ENCODE measurements at regions not wholly inside any gene's neighbourhood (a gene's known extent, or its start where the extent isn't known, plus 50 kb on each side); places are given as distances from the start of the nearest gene placed in this dataset.

DNA sequence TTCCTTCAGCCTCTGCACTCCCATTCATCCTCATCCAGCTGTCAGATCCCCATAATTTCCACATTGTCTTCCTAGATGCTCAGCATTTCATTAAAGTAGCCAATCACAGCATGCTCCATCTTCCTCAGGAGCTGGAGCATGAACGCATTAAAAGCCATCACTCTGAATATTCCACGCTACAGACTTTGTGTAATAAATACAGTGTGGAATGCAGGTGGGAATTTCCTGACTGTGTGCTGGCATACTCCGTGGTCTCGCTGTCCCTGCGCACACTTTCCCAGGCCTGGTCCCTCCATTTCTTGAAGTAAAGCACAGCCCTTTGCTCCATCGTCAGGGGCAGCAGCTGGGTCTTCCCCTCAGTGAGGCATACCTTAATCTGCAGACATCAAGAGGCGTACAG, 123.7 kb upstream of the NCK2 start:
- DNase-seq (ENCODE audit: low read depth), result no peak

DNA sequence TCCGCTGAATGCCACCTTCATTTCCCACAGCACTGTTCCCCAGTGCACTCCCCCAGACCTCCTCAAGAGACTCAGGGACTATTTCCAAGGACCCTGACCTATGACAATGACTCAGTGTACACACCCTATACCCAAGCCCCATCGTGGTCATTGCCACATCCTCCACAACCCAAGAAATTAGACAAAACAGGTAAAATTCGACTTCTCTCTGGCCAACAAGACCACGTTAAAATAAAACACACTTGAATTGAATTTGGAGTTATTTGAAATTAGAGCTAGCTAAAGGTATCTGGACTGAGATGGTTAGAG, 126.4 kb upstream of the NCK2 start:
- DNase-seq (ENCODE audit: low read depth), result no peak

DNA sequence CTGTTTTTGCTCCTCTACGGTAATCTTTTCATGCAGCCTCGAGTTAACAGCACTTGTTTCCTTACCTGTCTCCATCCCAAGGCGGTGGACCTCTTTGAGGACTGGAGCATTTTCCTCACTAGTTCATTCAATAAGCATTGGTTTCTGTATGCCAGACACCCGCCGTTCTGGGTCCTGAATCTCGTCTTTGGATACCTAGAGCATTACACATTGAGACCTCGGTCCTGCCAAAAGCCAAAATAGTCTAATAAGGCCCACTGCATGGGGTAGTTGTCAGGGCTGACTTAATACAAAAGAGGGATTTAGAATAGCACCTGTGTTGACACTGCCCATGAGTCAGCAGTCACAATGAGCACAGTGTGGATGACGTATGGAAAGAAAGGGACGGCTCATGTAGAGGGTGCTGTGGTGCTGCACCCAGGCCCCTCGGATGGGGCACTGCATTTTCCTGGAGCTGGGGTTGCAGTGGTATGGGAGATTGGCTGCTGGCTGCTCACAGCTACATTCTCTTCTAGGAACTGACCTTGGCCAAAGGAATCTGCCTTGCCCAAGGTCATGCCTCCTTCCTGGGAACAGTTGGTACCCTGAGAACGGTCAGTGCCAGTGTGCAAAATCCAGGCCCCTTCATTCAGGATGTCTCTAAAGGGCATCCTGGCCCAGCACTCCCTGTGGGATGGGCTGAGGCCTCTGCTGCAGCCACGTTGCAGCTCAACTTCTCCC, 126.9 kb upstream of the NCK2 start:
- no peak for DNase-seq (ENCODE audit: low read depth)

DNA sequence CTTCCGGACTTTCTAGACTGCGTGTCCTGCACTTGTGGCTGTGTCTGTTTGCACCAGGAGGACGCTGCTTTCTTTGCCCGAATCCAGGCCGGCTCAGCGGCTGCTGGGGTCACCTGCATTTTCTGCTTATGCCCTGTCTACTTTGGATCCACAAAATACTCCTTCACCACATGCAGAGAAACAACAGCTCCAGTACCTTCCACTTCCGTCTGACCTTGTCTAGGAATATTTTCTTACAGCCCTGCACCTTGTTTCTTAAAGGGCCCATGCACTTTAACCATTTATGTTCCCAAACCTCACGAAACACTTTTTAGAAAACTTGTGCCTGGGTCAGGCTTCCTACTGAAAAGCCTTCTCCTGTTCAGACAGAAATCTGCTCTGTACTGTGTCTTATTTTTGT, 129.4 kb upstream of the NCK2 start:
- DNase-seq (ENCODE audit: low read depth), result no peak

DNA sequence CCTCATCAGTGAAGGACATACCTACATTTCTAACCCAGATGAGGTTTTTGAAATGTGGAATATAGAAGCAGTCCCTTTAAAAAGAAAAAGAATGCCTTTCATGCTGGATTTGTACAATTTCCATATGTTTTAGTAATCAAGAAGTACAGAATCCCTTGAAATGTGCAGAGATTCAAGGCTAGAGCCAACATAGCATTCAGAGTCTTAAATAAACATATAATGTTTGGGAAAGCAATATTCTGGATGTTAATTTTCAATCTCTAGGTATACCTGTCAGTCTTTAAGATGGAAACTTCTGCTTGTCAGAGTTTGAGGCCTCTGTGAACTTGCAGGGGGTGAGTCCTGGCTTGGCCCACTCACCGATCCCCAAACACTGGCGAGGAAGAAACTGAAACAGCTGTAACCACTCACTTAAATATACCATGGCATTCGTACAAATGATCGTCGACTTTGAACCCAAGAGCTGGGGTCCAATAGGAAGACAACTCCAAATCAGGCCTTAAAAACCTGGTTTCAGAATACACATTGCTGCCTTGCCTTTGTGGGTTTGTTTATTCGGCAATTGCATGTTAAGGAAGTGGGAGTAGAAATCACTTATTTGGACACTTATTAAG, 132.8 kb upstream of the NCK2 start:
- DNase-seq (ENCODE audit: low read depth), result no peak

DNA sequence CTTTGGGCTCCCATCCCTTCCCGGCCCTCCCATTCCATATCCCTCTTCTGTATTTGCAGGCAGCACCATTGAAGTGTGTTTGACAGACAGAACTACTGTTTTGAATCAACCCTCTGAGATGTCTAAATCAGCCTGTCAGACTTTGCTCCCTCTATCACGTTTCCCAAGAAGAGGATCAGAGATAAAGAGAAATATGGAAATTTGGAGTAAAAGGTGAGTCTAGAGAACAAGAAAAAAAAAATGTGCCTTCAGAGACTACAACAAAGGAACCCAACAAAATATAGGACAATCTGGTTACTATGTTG, 133.4 kb upstream of the NCK2 start:
- no peak for DNase-seq (ENCODE audit: low read depth)

DNA sequence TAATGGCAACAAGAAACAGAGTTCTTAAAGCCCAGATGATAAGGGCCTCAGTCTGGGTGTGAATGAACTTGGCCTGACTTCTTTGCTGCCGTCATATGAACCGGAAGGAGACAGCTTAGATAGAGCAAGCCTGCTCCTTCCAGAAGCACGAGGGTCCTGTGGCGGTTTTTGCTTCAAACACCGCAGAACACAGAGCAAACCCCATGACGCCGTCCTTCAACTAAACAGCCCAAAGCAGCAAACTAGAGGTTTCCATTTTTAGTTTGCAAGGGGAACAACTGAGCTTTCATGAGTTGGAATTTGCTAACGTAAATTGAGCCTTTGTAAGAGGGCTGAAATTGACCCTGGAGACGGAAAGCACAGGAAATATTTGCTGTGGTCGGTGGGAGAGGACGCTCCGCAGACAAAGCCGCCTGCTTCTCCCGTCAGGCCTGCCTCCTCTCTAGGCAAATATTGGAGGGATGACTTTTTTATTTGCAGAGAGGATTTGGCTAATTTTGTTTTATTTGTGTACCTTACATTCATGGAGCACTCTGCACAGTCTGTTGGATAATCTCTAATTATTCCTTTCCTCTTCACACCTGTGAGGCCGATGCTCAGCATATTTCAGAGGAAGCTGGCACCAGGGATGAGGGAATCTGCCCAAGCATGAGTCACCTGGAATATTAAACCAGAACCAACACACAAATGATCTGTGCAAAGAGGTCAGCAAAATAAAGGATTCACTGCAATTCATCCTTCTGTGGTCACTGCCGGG, 134.0 kb upstream of the NCK2 start:
- DNase-seq (ENCODE audit: low read depth), result no peak

DNA sequence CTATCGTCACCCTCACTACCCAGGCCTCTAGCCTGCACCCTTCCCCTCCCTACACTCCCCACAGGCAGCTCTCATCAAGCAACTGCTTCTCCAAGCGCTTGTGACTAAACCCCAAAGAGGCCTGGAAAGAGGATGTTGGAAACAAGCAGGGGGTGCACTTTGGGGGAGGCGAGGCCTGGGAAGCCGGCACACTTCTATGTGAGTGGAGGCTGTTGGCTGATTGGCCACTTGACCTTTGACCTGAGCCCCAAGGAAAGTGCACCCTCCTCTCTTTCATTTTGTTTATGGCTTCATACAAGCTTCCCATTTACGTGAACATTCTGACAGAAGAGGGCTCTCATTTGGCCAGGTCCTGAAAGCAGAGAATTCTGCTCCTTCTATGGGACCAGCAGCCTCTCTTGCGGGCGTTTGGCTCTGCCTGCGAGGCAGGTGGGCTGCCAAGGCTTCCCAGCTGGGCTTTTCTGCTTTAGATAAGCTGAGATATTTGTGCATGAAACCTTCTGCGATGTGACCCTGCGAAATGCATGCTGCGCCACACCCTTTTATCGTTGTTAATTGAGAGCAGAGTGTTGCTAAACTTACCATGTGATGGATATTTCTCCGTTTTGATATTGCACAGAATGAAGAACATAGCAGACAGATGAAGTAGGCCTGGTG, 134.8 kb upstream of the NCK2 start:
- DNase-seq (ENCODE audit: low read depth), result no peak

DNA sequence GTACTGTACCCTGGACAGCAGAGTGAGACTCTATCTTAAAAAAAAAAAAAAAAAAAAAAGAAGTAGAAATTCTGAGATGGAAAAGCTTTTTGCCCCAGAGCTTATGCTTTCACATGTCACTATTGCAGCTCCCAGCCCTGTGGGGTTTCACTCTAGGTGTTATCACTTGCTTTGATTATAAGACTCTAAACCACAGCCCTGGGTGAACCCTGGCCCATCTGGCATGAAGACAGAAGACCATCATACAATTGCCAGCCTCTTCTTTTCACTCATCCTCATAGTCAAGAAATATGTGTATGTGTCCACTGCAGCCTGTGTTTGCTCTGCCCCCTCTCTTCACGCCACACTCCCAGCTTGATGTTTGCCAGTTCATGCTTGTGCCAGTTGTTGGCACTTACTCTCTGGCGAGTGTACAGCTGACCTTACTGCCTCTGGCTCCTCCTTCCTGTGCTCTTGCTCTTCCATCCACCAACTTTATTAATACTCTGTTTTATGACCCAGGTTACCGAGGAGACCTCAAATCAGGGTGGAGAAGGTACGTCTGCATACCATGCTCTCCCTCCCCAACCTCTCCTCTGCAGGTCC, 136.7 kb upstream of the NCK2 start:
- no peak for DNase-seq (ENCODE audit: low read depth)

DNA sequence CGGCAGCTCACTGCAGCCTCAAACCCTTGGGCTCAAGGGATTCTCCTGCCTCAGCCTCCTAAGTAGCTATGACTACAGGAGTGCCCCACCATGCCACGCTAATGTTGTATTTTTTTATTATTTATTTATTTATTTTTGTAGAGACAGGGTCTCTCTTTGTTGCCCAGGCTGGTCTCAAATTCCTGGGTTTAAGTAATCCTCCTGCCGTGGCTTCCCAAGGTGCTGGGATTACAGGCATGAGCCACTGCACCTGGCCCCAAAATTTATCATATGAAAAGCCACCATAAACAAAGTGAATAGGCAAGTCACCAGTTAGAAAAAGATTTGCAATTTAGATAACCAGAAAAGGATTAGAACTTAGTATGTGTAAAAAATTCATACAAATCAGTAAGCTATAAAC, 138.6 kb upstream of the NCK2 start:
- no peak for DNase-seq (ENCODE audit: low read depth)

DNA sequence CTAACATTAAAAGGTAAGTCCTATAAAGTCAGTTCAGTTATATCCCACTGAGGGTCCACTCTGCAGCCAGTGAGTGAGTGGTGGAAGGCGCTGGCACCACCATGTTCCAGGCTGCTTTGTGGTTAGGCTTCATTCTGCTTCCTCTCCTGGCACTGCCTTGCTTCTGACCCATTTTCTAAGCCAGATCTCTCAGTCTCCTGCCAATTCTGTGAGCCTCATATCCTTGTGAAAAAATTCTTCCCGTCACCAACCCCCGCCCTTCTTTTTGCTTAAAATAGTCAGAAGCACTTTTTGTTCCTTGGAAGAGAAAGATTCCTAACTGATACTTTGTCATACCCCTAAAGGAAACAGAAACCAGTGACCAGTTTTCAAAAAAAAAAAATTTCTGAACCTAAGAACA, 139.8 kb upstream of the NCK2 start:
- DNase-seq (ENCODE audit: low read depth), result no peak

DNA sequence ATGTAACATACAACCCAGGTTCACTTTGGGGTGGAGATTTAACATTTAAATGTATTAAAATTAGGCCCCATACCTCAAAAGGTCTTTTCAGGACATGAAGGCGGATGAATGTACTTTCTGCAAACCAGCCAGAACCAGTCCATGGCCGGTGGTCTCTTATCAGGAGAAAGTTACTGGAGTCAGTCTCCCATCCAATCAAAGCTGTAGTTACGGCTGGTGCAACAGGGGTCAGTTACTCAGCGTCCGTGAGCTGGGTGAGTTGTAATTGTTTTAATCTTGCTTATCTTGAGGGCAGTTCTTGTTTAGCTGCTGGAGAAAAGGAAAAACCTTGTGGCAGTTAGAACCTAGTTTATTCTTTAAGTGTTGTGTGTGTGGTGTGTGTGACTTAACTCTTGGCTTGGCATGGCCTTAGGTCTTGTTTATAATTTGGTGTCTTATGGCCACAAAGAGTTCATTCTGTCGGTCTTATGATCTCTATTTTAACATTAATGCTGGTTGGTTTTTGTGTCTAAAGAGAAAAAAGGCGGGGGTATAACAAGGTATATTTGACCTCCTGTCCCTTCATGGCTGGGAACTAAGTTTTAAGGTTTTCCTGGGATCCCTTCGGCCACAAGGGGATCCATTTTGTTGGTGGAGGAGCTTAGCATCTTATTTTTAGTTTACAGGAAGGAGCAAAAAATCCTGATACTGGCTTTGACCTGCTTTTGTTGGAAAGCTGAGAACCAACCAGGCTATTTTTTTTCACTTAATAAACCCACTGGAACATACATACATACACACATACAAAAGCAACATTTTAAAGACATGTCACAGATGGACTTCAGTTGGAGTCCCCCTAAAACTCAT, 143.5 kb upstream of the NCK2 start:
- DNase-seq (ENCODE audit: low read depth), result no peak

DNA sequence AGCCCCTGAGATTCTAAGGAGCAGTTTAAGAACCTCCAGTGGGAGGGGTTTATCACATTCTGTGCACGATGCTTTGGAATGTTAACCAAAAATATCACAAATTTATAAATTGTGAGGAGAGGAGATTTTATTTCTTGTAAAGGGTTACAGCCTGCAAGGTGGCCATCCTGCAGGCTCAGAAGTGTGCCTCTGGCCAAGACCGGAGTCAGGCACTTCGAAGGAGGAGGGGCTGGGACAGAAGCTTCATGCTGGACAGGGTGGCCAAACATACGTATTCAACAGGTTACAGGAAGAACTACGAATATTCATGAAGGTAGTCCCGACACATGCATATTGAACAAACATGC, 144.1 kb upstream of the NCK2 start:
- DNase-seq (ENCODE audit: low read depth), result no peak

DNA sequence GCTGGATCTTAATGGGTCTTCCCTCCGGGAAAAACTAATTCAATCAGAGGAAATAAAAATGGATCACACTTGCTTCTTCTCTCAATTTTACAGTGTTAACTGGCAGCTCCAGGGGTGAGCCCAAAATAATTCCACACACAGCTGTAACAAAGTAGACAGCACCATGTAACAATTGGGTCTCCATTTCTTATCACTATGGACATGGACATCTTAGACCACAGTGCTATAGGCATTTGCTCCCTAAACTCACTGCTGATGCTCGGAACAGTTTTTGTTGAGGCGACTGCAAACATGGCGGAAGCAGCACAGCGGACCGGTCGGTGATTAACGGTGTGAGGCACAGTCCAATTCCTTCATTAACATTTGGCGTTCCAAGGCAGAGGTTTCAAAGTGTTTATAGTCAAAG, 144.7 kb upstream of the NCK2 start:
- DNase-seq (ENCODE audit: low read depth), result no peak

DNA sequence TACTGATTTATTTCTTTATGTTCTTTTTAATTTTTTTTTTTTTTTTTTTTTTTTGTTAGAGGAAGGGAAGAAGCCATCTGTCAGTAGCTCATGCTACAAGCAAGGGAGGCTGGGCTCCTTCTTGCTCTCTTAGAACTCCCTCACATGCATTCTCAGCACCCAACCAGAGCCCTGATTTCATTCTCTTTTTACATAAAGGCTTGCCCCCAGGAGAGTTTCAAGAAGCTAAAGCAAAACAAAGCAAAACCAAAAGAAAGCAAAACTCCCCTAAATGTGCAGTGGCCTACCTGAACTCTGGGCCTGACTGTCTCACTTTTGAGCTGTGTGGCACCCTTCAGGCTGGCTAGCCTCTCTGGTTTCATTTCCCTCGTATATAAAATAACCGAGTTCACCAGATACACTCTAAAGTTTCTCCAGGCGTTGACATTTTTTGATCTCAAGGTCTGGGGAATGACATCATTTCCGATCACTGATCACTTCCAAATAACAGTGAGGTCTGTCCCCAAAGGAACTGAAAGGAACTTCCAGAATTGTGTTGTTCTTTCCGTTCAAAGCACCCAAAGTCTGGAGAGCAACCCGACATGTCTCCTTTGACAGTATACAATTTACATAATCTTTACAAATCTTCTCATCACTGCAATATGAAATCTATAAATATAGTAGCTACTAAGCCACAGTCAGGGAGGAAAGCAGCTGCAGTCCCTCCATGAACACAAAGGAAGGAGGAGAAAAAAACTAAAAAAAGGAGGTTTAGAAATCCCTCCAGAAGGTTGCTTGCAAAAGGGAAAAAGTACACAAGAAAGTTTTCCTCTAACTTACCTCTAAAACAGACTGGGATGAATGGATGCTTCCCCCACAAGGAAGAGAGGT, 145.6 kb upstream of the NCK2 start:
- no peak for DNase-seq (ENCODE audit: low read depth)

DNA sequence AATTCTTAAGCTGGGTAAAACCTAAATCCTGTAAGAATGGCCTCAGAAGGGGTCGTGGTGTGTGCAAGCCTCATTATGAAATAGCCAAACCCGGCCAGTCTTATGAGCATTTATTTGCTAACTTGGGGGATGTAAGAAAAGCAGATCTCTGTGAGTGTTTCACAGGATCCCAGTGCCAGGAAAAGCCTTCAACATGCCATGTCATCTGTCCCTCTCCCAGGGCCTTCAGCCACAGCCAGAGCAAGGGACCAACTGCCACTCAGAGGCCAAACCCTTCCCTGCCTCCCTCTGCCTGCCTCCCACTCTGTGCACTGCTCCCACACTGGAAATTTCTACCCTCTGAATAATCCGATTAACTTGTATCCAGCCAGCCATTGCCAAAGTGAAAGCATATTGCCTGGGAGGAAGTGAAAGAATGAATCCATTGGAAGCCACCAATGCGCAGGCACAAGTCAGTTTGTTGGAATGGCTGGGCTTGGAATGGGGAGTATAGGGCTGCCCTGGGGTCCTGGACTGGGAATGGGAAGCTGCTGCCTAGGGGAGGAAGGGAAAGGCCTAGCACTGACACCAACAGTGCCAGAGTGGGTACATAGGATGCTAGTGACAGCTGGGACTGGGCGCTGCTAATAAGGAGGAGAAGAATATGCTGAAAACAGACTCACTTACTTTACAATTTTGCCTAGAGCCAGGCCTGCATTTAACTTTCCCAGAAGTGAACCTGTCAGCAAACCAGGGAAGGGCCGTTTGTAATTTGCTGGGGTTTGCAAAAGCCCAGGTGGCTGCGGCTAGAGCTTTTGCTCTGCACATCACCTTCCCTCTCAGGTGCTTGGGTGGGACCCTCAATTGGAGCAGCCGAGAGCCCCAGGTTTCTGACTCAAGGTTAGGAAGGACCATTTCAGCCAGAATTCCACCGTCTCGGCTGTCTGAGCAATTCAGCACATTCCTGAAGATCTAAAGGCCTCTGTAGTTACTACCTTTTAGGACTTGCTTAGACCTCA, 146.6 kb upstream of the NCK2 start:
- no peak for DNase-seq (ENCODE audit: low read depth)

DNA sequence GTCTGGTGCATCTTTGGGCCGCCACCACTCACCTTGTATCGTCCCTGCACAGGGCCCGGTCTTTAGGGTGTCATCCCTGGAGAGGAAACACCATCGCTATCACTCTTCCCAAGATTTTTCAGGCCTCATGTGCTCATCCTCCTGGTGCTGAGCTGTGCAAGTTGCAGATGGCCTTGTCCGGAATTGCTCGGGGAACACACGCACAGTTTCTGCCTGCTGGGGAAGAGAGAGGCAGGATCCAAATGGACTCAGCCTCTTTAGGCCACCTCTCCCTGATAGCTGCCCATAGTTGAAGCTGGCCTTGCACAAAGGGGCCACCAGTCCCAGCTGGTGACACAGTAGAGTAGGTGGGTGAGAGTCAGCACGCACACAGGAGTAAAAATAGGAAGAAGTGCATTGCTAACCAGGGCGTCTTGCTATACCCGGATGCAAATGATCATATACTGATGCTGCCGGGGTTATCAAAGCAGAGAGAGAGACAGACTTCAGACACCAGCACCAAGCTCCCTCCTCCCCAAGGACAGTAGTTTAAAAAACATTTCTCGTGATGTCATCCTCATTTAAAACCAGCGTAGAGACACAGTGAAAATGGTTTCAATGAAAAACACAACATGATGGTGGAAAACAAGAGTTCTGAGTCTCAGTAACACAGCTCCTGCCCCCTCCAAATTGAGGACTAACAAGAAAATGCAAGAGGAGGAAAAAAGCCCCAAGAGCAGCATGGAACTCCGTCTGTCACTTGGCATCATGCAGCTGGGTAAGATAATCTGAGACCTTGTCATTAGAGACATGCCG, 147.5 kb upstream of the NCK2 start:
- no peak for DNase-seq (ENCODE audit: low read depth)

DNA sequence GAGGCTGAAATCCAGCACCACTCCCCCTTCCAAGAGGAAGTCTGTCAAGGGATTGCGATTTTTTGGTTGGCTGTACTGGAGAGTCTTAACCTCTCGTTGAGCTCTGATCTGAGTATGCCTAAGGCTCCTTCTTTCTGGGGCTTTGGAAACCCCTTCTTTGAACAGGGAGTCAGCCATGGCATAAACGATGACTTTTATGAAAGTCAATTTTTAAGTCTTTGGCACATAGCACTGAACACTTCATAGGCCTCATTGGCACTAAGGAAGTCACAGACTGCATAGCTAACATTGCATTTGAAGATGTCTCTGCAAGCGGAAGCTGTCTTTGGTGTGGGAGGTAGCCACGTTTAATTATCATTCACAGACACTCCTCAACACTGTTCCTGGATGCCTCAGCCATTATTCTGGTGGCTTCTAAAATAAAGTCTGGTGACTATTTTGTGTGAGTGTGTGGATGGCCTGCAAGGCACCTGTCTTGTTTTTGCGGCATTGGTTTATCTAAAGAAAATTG, 148.2 kb upstream of the NCK2 start:
- no peak for DNase-seq (ENCODE audit: low read depth)

DNA sequence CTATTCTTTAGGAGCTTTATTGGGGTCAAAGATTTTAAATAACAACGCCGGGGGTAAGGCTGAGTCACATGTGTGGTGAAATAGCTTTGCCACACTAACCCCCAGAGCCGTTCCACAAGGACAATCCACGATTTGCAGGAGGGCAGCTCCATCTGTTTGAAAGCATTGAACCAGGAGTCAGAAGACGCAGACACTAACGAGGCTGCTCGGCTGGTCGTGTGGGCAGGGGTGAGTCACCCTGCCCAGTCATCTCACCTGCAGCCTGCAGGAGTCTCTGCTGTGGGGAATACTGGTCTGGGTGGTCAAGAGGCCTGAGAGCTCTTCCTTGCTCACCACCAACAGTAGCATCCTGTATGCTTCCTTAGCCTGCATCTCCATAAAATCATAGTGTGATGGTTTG, 149.2 kb upstream of the NCK2 start:
- no peak for DNase-seq (ENCODE audit: low read depth)

Data from fibroblast of the conjunctiva (primary cell).